ENCODE measurements at regions not wholly inside any gene's neighbourhood (a gene's known extent, or its start where the extent isn't known, plus 50 kb on each side); places are given as distances from the start of the nearest gene placed in this dataset.

GRCh38 chr20:52518735-52519134 lies 327.2 kb upstream of the ZFP64 start:
- no peak for ATAC-seq
- no peak for DNase-seq
- H3K9me3 Mint-ChIP-seq (ENCODE audit: insufficient read depth): peaks cover 3% of the 10 kb centered on the region
- ChIA-PET CTCF (no interaction called here), POLR2A (no interaction called here)
- H3K27ac Mint-ChIP-seq: no peak overlapping the region
- no peak overlapping the region for H3K4me3 Mint-ChIP-seq
- H3K27me3 Mint-ChIP-seq (ENCODE audit: low read depth): no peaks in the 10 kb centered on the region
- no peaks in the 10 kb centered on the region for H3K36me3 Mint-ChIP-seq (ENCODE audit: low read depth)
- no peaks in the 10 kb centered on the region for H3K4me1 Mint-ChIP-seq (ENCODE audit: low read depth)

- Mint-ChIP-seq H3K36me3 (ENCODE audit: low read depth) (no peaks in the 10 kb centered on the region), H3K4me3 (no peak overlapping the region), H3K27ac (no peak overlapping the region), H3K4me1 (ENCODE audit: low read depth) (no peaks in the 10 kb centered on the region), H3K9me3 (ENCODE audit: insufficient read depth) (peaks cover 3% of the 10 kb centered on the region), H3K27me3 (ENCODE audit: low read depth) (no peaks in the 10 kb centered on the region)
- CTCF ChIA-PET: no interaction called here
- DNase-seq (no peak), ATAC-seq (no peak)
- POLR2A ChIA-PET: no interaction called here
Observed at GRCh38 chr20:52515877-52516276, 324.3 kb upstream of the ZFP64 start.

- CTCF ChIA-PET: no interaction called here
- no peaks in the 10 kb centered on the region for H3K4me1 Mint-ChIP-seq (ENCODE audit: low read depth)
- no peak overlapping the region for H3K4me3 Mint-ChIP-seq
- ATAC-seq (no peak), DNase-seq (no peak)
- H3K36me3 Mint-ChIP-seq (ENCODE audit: low read depth): no peaks in the 10 kb centered on the region
- POLR2A ChIA-PET: no interaction called here
- H3K27ac Mint-ChIP-seq: no peak overlapping the region
- peaks cover 2% of the 10 kb centered on the region for H3K9me3 Mint-ChIP-seq (ENCODE audit: insufficient read depth)
- H3K27me3 Mint-ChIP-seq (ENCODE audit: low read depth): no peaks in the 10 kb centered on the region
Observed at GRCh38 chr20:52500157-52500556, 308.6 kb upstream of the ZFP64 start.

GRCh38 chr20:52497731-52498130 lies 306.2 kb upstream of the ZFP64 start:
- ChIA-PET CTCF (no interaction called here), POLR2A (no interaction called here)
- no peak for ATAC-seq
- H3K27ac Mint-ChIP-seq: no peak overlapping the region
- H3K9me3 Mint-ChIP-seq (ENCODE audit: insufficient read depth): no peaks in the 10 kb centered on the region
- no peak for DNase-seq
- no peaks in the 10 kb centered on the region for H3K36me3 Mint-ChIP-seq (ENCODE audit: low read depth)
- peaks cover 11% of the 10 kb centered on the region for H3K27me3 Mint-ChIP-seq (ENCODE audit: low read depth)
- peaks cover 15% of the 10 kb centered on the region for H3K4me1 Mint-ChIP-seq (ENCODE audit: low read depth)
- H3K4me3 Mint-ChIP-seq: no peak overlapping the region

GRCh38 chr20:52496191-52496590 lies 304.6 kb upstream of the ZFP64 start:
- peaks cover 15% of the 10 kb centered on the region for H3K4me1 Mint-ChIP-seq (ENCODE audit: low read depth)

GRCh38 chr20:52494244-52494643 lies 302.7 kb upstream of the ZFP64 start:
- H3K4me1 Mint-ChIP-seq (ENCODE audit: low read depth): peaks cover 15% of the 10 kb centered on the region
- no peak overlapping the region for H3K4me3 Mint-ChIP-seq
- no peaks in the 10 kb centered on the region for H3K9me3 Mint-ChIP-seq (ENCODE audit: insufficient read depth)
- peak; percentile 24 for DNase-seq
- no peaks in the 10 kb centered on the region for H3K36me3 Mint-ChIP-seq (ENCODE audit: low read depth)
- ChIA-PET CTCF (no interaction called here), POLR2A (interaction anchor here (0.6 kb wide), 1 partner anchor 12 kb away, joined by 4 read pairs; no protein-coding TSS in a partner anchor)
- H3K27me3 Mint-ChIP-seq (ENCODE audit: low read depth): peaks cover 11% of the 10 kb centered on the region
- ATAC-seq: no peak
- H3K27ac Mint-ChIP-seq: no peak overlapping the region

More at GRCh38 chr20:52496191-52496590, 304.6 kb upstream of the ZFP64 start:
- ATAC-seq: no peak
- Mint-ChIP-seq H3K4me3 (no peak overlapping the region), H3K27me3 (ENCODE audit: low read depth) (peaks cover 11% of the 10 kb centered on the region), H3K9me3 (ENCODE audit: insufficient read depth) (no peaks in the 10 kb centered on the region), H3K36me3 (ENCODE audit: low read depth) (no peaks in the 10 kb centered on the region), H3K27ac (no peak overlapping the region)
- POLR2A ChIA-PET: no interaction called here
- CTCF ChIA-PET: interaction anchor here (0.6 kb wide), 1 partner anchor 32 kb away, joined by 3 read pairs; no protein-coding TSS in a partner anchor
- no peak for DNase-seq

GRCh38 chr20:52493171-52493721 lies 301.7 kb upstream of the ZFP64 start:
- H3K4me1 Mint-ChIP-seq (ENCODE audit: low read depth): peaks cover 15% of the 10 kb centered on the region
- ATAC-seq: no peak
- CTCF ChIA-PET: no interaction called here
- no peak for DNase-seq
- POLR2A ChIA-PET: no interaction called here
- H3K4me3 Mint-ChIP-seq: no peak overlapping the region
- peaks cover 11% of the 10 kb centered on the region for H3K27me3 Mint-ChIP-seq (ENCODE audit: low read depth)
- H3K27ac Mint-ChIP-seq: no peak overlapping the region
- H3K36me3 Mint-ChIP-seq (ENCODE audit: low read depth): no peaks in the 10 kb centered on the region
- H3K9me3 Mint-ChIP-seq (ENCODE audit: insufficient read depth): no peaks in the 10 kb centered on the region

- no peak for ATAC-seq
- Mint-ChIP-seq H3K4me3 (no peak overlapping the region), H3K36me3 (ENCODE audit: low read depth) (no peaks in the 10 kb centered on the region), H3K9me3 (ENCODE audit: insufficient read depth) (no peaks in the 10 kb centered on the region), H3K27ac (no peak overlapping the region), H3K4me1 (ENCODE audit: low read depth) (peaks cover 15% of the 10 kb centered on the region), H3K27me3 (ENCODE audit: low read depth) (peaks cover 11% of the 10 kb centered on the region)
- no peak for DNase-seq
- CTCF ChIA-PET: no interaction called here
- POLR2A ChIA-PET: no interaction called here
Observed at GRCh38 chr20:52490711-52491430, 299.3 kb upstream of the ZFP64 start.

- no peaks in the 10 kb centered on the region for H3K36me3 Mint-ChIP-seq (ENCODE audit: low read depth)
- no peaks in the 10 kb centered on the region for H3K27me3 Mint-ChIP-seq (ENCODE audit: low read depth)
- H3K4me1 Mint-ChIP-seq (ENCODE audit: low read depth): no peaks in the 10 kb centered on the region
- H3K9me3 Mint-ChIP-seq (ENCODE audit: insufficient read depth): no peaks in the 10 kb centered on the region
- ChIA-PET POLR2A (interaction anchor here (0.6 kb wide), 1 partner anchor 269 kb away, joined by 3 read pairs; no protein-coding TSS in a partner anchor), CTCF (no interaction called here)
- no peak for DNase-seq
- no peak overlapping the region for H3K27ac Mint-ChIP-seq
- H3K4me3 Mint-ChIP-seq: no peak overlapping the region
- no peak for ATAC-seq
Observed at GRCh38 chr20:52484438-52484837, 292.9 kb upstream of the ZFP64 start.

GRCh38 chr20:52483382-52483781 lies 291.8 kb upstream of the ZFP64 start:
- no peak for DNase-seq
- ChIA-PET CTCF (no interaction called here), POLR2A (no interaction called here)
- H3K27ac Mint-ChIP-seq: no peak overlapping the region
- H3K27me3 Mint-ChIP-seq (ENCODE audit: low read depth): no peaks in the 10 kb centered on the region
- H3K4me3 Mint-ChIP-seq: no peak overlapping the region
- ATAC-seq: no peak
- no peaks in the 10 kb centered on the region for H3K9me3 Mint-ChIP-seq (ENCODE audit: insufficient read depth)
- no peaks in the 10 kb centered on the region for H3K36me3 Mint-ChIP-seq (ENCODE audit: low read depth)
- no peaks in the 10 kb centered on the region for H3K4me1 Mint-ChIP-seq (ENCODE audit: low read depth)

GRCh38 chr20:52482044-52482443 lies 290.5 kb upstream of the ZFP64 start:
- H3K36me3 Mint-ChIP-seq (ENCODE audit: low read depth): no peaks in the 10 kb centered on the region
- DNase-seq: no peak
- H3K27ac Mint-ChIP-seq: no peak overlapping the region
- H3K4me1 Mint-ChIP-seq (ENCODE audit: low read depth): no peaks in the 10 kb centered on the region
- H3K9me3 Mint-ChIP-seq (ENCODE audit: insufficient read depth): no peaks in the 10 kb centered on the region
- H3K27me3 Mint-ChIP-seq (ENCODE audit: low read depth): no peaks in the 10 kb centered on the region
- CTCF ChIA-PET: no interaction called here
- H3K4me3 Mint-ChIP-seq: no peak overlapping the region
- no peak for ATAC-seq
- POLR2A ChIA-PET: no interaction called here

- POLR2A ChIA-PET: no interaction called here
- Mint-ChIP-seq H3K4me1 (ENCODE audit: low read depth) (no peaks in the 10 kb centered on the region), H3K9me3 (ENCODE audit: insufficient read depth) (no peaks in the 10 kb centered on the region), H3K36me3 (ENCODE audit: low read depth) (no peaks in the 10 kb centered on the region), H3K4me3 (no peak overlapping the region), H3K27ac (no peak overlapping the region), H3K27me3 (ENCODE audit: low read depth) (no peaks in the 10 kb centered on the region)
- no peak for DNase-seq
- no peak for ATAC-seq
- CTCF ChIA-PET: no interaction called here
Observed at GRCh38 chr20:52481443-52481842, 289.9 kb upstream of the ZFP64 start.
